Neural cell (in vitro differentiated cells): ENCODE measurements at regions not wholly inside any gene's neighbourhood (a gene's known extent, or its start where the extent isn't known, plus 50 kb on each side); places are given as distances from the start of the nearest gene placed in this dataset.

Source experiments
- H2AFZ ChIP-seq: fragments of 200-600, 300-800 bp; sonication (generic), shearing (Covaris generic); 2 replicates; pipeline ENCODE4 v1.6.0; 2014; ENCODE audit warnings: low read depth, mild to moderate bottlenecking, antibody characterized with exemption, low read length, moderate library complexity
- H3F3A ChIP-seq: fragments of 200-600 bp; shearing (Covaris generic); 2 replicates; pipeline ENCODE4 v1.6.1; 2016; ENCODE audit warnings: mild to moderate bottlenecking, moderate library complexity, mixed read lengths, antibody characterized with exemption, low read length; ENCODE audit not compliant: insufficient read depth, poor library complexity, severe bottlenecking
- H3K27ac ChIP-seq: fragments of 200-600, 300-800 bp; sonication (generic), shearing (Covaris generic); 2 replicates; pipeline ENCODE4 v1.5.1; 2014; ENCODE audit warnings: mild to moderate bottlenecking, low read length, moderate library complexity
- H3K27me3 ChIP-seq: fragments of 300-800, 200-600 bp; sonication (generic), shearing (Covaris generic); 2 replicates; pipeline ENCODE4 v1.6.0; 2014; ENCODE audit warnings: mild to moderate bottlenecking, low read depth, low read length, moderate library complexity; ENCODE audit not compliant: insufficient read depth
- H3K36me3 ChIP-seq: fragments of 300-800, 200-600 bp; sonication (generic), shearing (Covaris generic); 2 replicates; pipeline ENCODE4 v1.5.1; 2014; ENCODE audit warnings: mild to moderate bottlenecking, antibody characterized with exemption, low read length, moderate library complexity; ENCODE audit not compliant: insufficient read depth
- H3K4me2 ChIP-seq: fragments of 300-800, 200-600 bp; sonication (generic), shearing (Covaris generic); 2 replicates; pipeline ENCODE4 v1.6.0; 2014; ENCODE audit warnings: mild to moderate bottlenecking, low read length
- H3K4me3 ChIP-seq: fragments of 300-800, 200-600 bp; sonication (generic), shearing (Covaris generic); 2 replicates; pipeline ENCODE4 v1.5.1; 2014; ENCODE audit warnings: mild to moderate bottlenecking, low read length, moderate library complexity
- H3K79me2 ChIP-seq: fragments of 200-600 bp; shearing (Covaris generic); replicated peaks from 2 replicates; pipeline ENCODE4 v1.6.0; 2014; ENCODE audit warnings: mild to moderate bottlenecking, low read length, moderate library complexity; ENCODE audit not compliant: insufficient read depth
- H3K9ac ChIP-seq: fragments of 300-800, 200-600 bp; sonication (generic), shearing (Covaris generic); 2 replicates; pipeline ENCODE4 v1.6.1; 2016; ENCODE audit warnings: mild to moderate bottlenecking, low read length, mixed read lengths
- H3K9me2 ChIP-seq: fragments of 200-600 bp; shearing (Covaris generic); 2 replicates; pipeline ENCODE4 v1.6.1; 2016; ENCODE audit warnings: mild to moderate bottlenecking, low read length, mixed read lengths; ENCODE audit not compliant: insufficient read depth
- H3K9me3 ChIP-seq: fragments of 200-600, 300-800 bp; sonication (generic), shearing (Covaris generic); 2 replicates; pipeline ENCODE4 v1.6.1; 2016; ENCODE audit warnings: mild to moderate bottlenecking, mixed run types, low read length, moderate library complexity, mixed read lengths
- H4K20me1 ChIP-seq: fragments of 200-600 bp; shearing (Covaris generic); 2 replicates; pipeline ENCODE4 v1.6.1; 2016; ENCODE audit warnings: mild to moderate bottlenecking, mixed run types; ENCODE audit not compliant: insufficient read depth
- CTCF ChIP-seq: fragments of 450-650 bp; IDR thresholded peaks from 2 replicates; pipeline ENCODE4 v1.5.1; 2014; ENCODE audit warnings: antibody characterized with exemption, mild to moderate bottlenecking, moderate library complexity; ENCODE audit not compliant: poor library complexity, severe bottlenecking
- EP300 ChIP-seq: fragments of 450-650 bp; conservative IDR thresholded peaks from 2 replicates; pipeline ENCODE4 v1.6.1; 2014; ENCODE audit warnings: antibody characterized with exemption, mild to moderate bottlenecking, moderate library complexity; ENCODE audit not compliant: poor library complexity, severe bottlenecking
- EZH2 ChIP-seq: fragments of 200-600, 300-800 bp; shearing (Covaris generic), sonication (generic); IDR thresholded peaks from 2 replicates; pipeline ENCODE4 v1.6.1; 2014; ENCODE audit warnings: antibody characterized with exemption, low read length, borderline replicate concordance, mild to moderate bottlenecking; ENCODE audit not compliant: insufficient read depth, poor library complexity, severe bottlenecking
- MXI1 ChIP-seq: fragments of 450-650 bp; conservative IDR thresholded peaks from 2 replicates; pipeline ENCODE4 v1.6.1; 2014; ENCODE audit warnings: antibody characterized with exemption, mild to moderate bottlenecking; ENCODE audit not compliant: poor library complexity, severe bottlenecking
- POLR2AphosphoS5 ChIP-seq: IDR thresholded peaks from 2 replicates; pipeline ENCODE4 v1.6.1; 2012
- RAD21 ChIP-seq: fragments of 450-650 bp; conservative IDR thresholded peaks from 2 replicates; pipeline ENCODE4 v1.6.1; 2014; ENCODE audit warnings: antibody characterized with exemption, mild to moderate bottlenecking, moderate library complexity
- REST ChIP-seq: IDR thresholded peaks from 2 replicates; pipeline ENCODE4 v1.6.1; 2012; ENCODE audit warnings: borderline replicate concordance
- SMC3 ChIP-seq: fragments of 450-650 bp; conservative IDR thresholded peaks from 2 replicates; pipeline ENCODE4 v1.6.1; 2014; ENCODE audit warnings: antibody characterized with exemption, mild to moderate bottlenecking, moderate library complexity; ENCODE audit not compliant: poor library complexity
- TAF1 ChIP-seq: IDR thresholded peaks from 2 replicates; pipeline ENCODE4 v1.6.1; 2012; ENCODE audit warnings: low read depth

GRCh38 chr5:124104344-124104743 lies 592.4 kb downstream of the CSNK1G3 start:
- no peaks in the 10 kb centered on the region for H3F3A ChIP-seq
- H3K36me3 ChIP-seq, result no peaks in the 10 kb centered on the region

GRCh38 chr5:124103671-124104070 lies 591.7 kb downstream of the CSNK1G3 start:
- Histone ChIP-seq H3K27me3 (no peaks in the 10 kb centered on the region), H3K79me2 (no peaks in the 10 kb centered on the region), H2AFZ (no peak overlapping the region), H3K36me3 (no peaks in the 10 kb centered on the region), H3K4me2 (no peak overlapping the region), H4K20me1 (no peaks in the 10 kb centered on the region), H3K9me3 (no peaks in the 10 kb centered on the region), H3K27ac (no peak overlapping the region), H3K4me3 (no peak overlapping the region), H3F3A (no peaks in the 10 kb centered on the region), H3K9ac (no peak overlapping the region), H3K9me2 (no peaks in the 10 kb centered on the region)
- no peak for TF ChIP-seq SMC3
- no peak for TF ChIP-seq POLR2AphosphoS5
- TF ChIP-seq TAF1, result no peak
- no peak for TF ChIP-seq MXI1
- TF ChIP-seq REST, result no peak
- TF ChIP-seq RAD21, result no peak
- TF ChIP-seq EP300, result no peak

More at GRCh38 chr5:124104344-124104743, 592.4 kb downstream of the CSNK1G3 start:
- H3K9me3 ChIP-seq, result no peaks in the 10 kb centered on the region
- no peaks in the 10 kb centered on the region for H4K20me1 ChIP-seq
- no peak overlapping the region for H3K4me3 ChIP-seq
- no peaks in the 10 kb centered on the region for H3K79me2 ChIP-seq
- H3K27ac ChIP-seq, result no peak overlapping the region
- H3K9ac ChIP-seq, result no peak overlapping the region
- H3K9me2 ChIP-seq, result no peaks in the 10 kb centered on the region
- no peak overlapping the region for H2AFZ ChIP-seq
- H3K4me2 ChIP-seq, result no peak overlapping the region
- TF ChIP-seq EZH2, result no peak
- no peak for TF ChIP-seq REST
- no peak for TF ChIP-seq SMC3
- no peak for TF ChIP-seq RAD21
- no peak for TF ChIP-seq TAF1
- no peak for TF ChIP-seq EP300
- TF ChIP-seq CTCF, result no peak
- no peak for TF ChIP-seq MXI1
- no peak for TF ChIP-seq POLR2AphosphoS5
- H3K27me3 ChIP-seq, result no peaks in the 10 kb centered on the region
